HCT116 (cell line): ENCODE measurements at regions not wholly inside any gene's neighbourhood (a gene's known extent, or its start where the extent isn't known, plus 50 kb on each side); places are given as distances from the start of the nearest gene placed in this dataset.

ENCODE experiments used
- ATAC-seq: fragments of 200-7000 bp; cut with Tn5 transposase; 2 replicates; pipeline ENCODE4 v1.9.1; 2020; ENCODE audit warnings: mild to moderate bottlenecking, moderate library complexity
- BruUV-seq: library from RNA; stranded (reverse); fragments of 400-500 nt; replicated peaks from 2 replicates; lab custom pipeline; 2021; lab: Mats Ljungman, UMichigan
- CTCF ChIA-PET: fragments of 300-600 bp; sonication (Branson Sonifier 250); formaldehyde crosslinking; loops from one replicate; lab custom pipeline; 2021; ENCODE audit warnings: antibody characterized with exemption; lab: Charles Lee
- POLR2A ChIA-PET: fragments of 300-600, 350-600 bp; sonication (Branson Sonifier 250); formaldehyde crosslinking; loops from one replicate; lab custom pipeline; 2021; ENCODE audit warnings: antibody characterized with exemption; lab: Charles Lee
- RAD21 ChIA-PET, 2 experiments: fragments of 300-600 bp; sonication (Branson Sonifier 250); formaldehyde crosslinking; loops; one replicate each; lab custom pipeline; 2023; ENCODE audit warnings: low total read pairs in 2 of 2; ENCODE audit not compliant: uncharacterized antibody in 2 of 2, unreplicated experiment in 2 of 2, low non-redundant PET in 1 of 2; lab: Charles Lee
- DNase-seq: peaks from one replicate; pipeline ENCODE4 v3.0.0-alpha.2; 2010; ENCODE audit warnings: low read depth, low spot score
- H2AFZ ChIP-seq: fragments of 200-600 bp; shearing (Covaris generic), sonication (generic); 2 replicates; pipeline ENCODE4 v1.6.1; 2017; ENCODE audit warnings: low read depth, mixed run types, mixed read lengths, antibody characterized with exemption, low read length; ENCODE audit not compliant: poor library complexity, severe bottlenecking
- H3K27ac ChIP-seq: 2 replicates; pipeline ENCODE4 v1.5.1; 2012; ENCODE audit warnings: low read depth, low read length
- H3K27me3 ChIP-seq: fragments of 200-600 bp; sonication (generic); 2 replicates; pipeline ENCODE4 v1.6.1; 2016; ENCODE audit warnings: mixed run types, low read length, mixed read lengths; ENCODE audit not compliant: insufficient read depth
- H3K36me3 ChIP-seq, 2 experiments: fragments of 200-500 bp in 1 of 2; fragments of 200-600 bp in 1 of 2; sonication (Bioruptor generic) in 1 of 2; sonication (generic) in 1 of 2; 2 replicates each; pipeline versions ENCODE4 v1.5.1 to v1.6.1; 2014 to 2016; ENCODE audit warnings: low read length in 2 of 2, inconsistent platforms in 1 of 2, mixed read lengths in 1 of 2, mixed run types in 1 of 2; ENCODE audit not compliant: insufficient read depth in 2 of 2, control insufficient read depth in 1 of 2
- H3K4me1 ChIP-seq, 2 experiments: fragments of 200-600 bp in 1 of 2; sonication (generic) in 1 of 2; 2 replicates each; pipeline versions ENCODE4 v1.5.1 to v1.6.1; 2012 to 2017; ENCODE audit warnings: low read length in 2 of 2, inconsistent platforms in 1 of 2, mild to moderate bottlenecking in 1 of 2, mixed read lengths in 1 of 2, mixed run types in 1 of 2, moderate library complexity in 1 of 2; ENCODE audit not compliant: insufficient read depth in 2 of 2, control insufficient read depth in 1 of 2
- H3K4me2 ChIP-seq: fragments of 200-600 bp; sonication (generic); 2 replicates; pipeline ENCODE4 v1.6.1; 2017; ENCODE audit warnings: mixed run types, low read length, mixed read lengths
- H3K4me3 ChIP-seq, 2 experiments: fragments of 200-600 bp in 1 of 2; sonication (generic) in 1 of 2; replicated peaks in 1 of 2; 2 replicates each; pipeline ENCODE4 v1.5.1; 2011 to 2016; ENCODE audit warnings: low read length in 2 of 2, control low read depth in 1 of 2, low read depth in 1 of 2, mild to moderate bottlenecking in 1 of 2, mixed read lengths in 1 of 2, mixed run types in 1 of 2
- H3K79me2 ChIP-seq: fragments of 200-600 bp; sonication (generic); 2 replicates; pipeline ENCODE4 v1.6.1; 2017; ENCODE audit warnings: mild to moderate bottlenecking, mixed run types, low read length, moderate library complexity, mixed read lengths; ENCODE audit not compliant: insufficient read depth
- H3K9ac ChIP-seq: fragments of 200-600 bp; sonication (generic); 2 replicates; pipeline ENCODE4 v1.6.1; 2016; ENCODE audit warnings: low read length, mixed read lengths
- H3K9me2 ChIP-seq: fragments of 200-600 bp; sonication (generic), shearing (Covaris generic); 2 replicates; pipeline ENCODE4 v1.6.1; 2017; ENCODE audit warnings: mixed run types, mild to moderate bottlenecking, moderate library complexity; ENCODE audit not compliant: insufficient read depth
- H3K9me3 ChIP-seq, 2 experiments: fragments of 200-500 bp in 1 of 2; fragments of 200-600 bp in 1 of 2; sonication (Bioruptor generic) in 1 of 2; sonication (generic) in 1 of 2; 2 replicates each; pipeline ENCODE4 v1.6.1; 2014 to 2017; ENCODE audit warnings: low read length in 2 of 2, mixed read lengths in 2 of 2, inconsistent platforms in 1 of 2, low read depth in 1 of 2, mild to moderate bottlenecking in 1 of 2, mixed run types in 1 of 2, moderate library complexity in 1 of 2; ENCODE audit not compliant: control insufficient read depth in 1 of 2, insufficient read depth in 1 of 2
- H4K20me1 ChIP-seq: fragments of 200-600 bp; sonication (generic), shearing (Covaris generic); 2 replicates; pipeline ENCODE4 v1.6.1; 2017; ENCODE audit warnings: mixed run types, mild to moderate bottlenecking, moderate library complexity; ENCODE audit not compliant: insufficient read depth
- CEBPB ChIP-seq: IDR thresholded peaks from 2 replicates; pipeline ENCODE4 v1.6.1; 2012; ENCODE audit warnings: low read depth
- ELF1 ChIP-seq: IDR thresholded peaks from 2 replicates; pipeline ENCODE4 v1.6.1; 2012; ENCODE audit warnings: low read depth, borderline replicate concordance
- FOSL1 ChIP-seq: IDR thresholded peaks from 2 replicates; pipeline ENCODE4 v1.6.1; 2012; ENCODE audit warnings: low read depth
- POLR2A ChIP-seq: IDR thresholded peaks from 2 replicates; pipeline ENCODE4 v1.7.0; 2011; ENCODE audit warnings: borderline replicate concordance; ENCODE audit not compliant: insufficient read depth, insufficient read length; ENCODE audit errors: extremely low read depth
- RAD21 ChIP-seq: IDR thresholded peaks from 2 replicates; pipeline ENCODE4 v1.6.1; 2012; ENCODE audit warnings: low read depth, mild to moderate bottlenecking
- REST ChIP-seq: IDR thresholded peaks from 2 replicates; pipeline ENCODE4 v1.6.1; 2012; ENCODE audit warnings: low read depth
- SIN3A ChIP-seq: IDR thresholded peaks from 2 replicates; pipeline ENCODE4 v1.6.1; 2012; ENCODE audit warnings: low read depth
- SP1 ChIP-seq: IDR thresholded peaks from 2 replicates; pipeline ENCODE4 v1.6.1; 2012; ENCODE audit warnings: low read depth
- YY1 ChIP-seq: IDR thresholded peaks from 2 replicates; pipeline ENCODE4 v1.6.1; 2011; ENCODE audit warnings: low read length, low read depth, moderate library complexity, mild to moderate bottlenecking; ENCODE audit not compliant: insufficient replicate concordance; ENCODE audit errors: extremely low read depth
- ZBTB33 ChIP-seq: IDR thresholded peaks from 2 replicates; pipeline ENCODE4 v1.6.1; 2011; ENCODE audit warnings: mild to moderate bottlenecking, low read length, moderate library complexity; ENCODE audit not compliant: insufficient replicate concordance; ENCODE audit errors: extremely low read depth
- ZFX ChIP-seq: fragments of 450-650 bp; IDR thresholded peaks from 2 replicates; pipeline ENCODE4 v1.6.1; 2017
- intact Hi-C: fragments of 100-400 bp; cut with micrococcal nuclease; formaldehyde crosslinking; loops from 2 replicates; pipeline ENCODE4 v1.10.0; 2022

- CTCF ChIA-PET, result interaction anchor here (0.5 kb wide), 1 partner anchor 154 kb away, joined by 3 read pairs; no protein-coding TSS in a partner anchor
Measured at GRCh38 chr21:41624674-41625310, 116.8 kb upstream of the TMPRSS2 start.

More at GRCh38 chr21:41624674-41625310, 116.8 kb upstream of the TMPRSS2 start:
- peaks cover 18% of the 10 kb centered on the region for H3K27me3 ChIP-seq
- ATAC-seq (no peak), DNase-seq (no peak)
- BruUV-seq, result no TSS peak
- no peak overlapping the region for H2AFZ ChIP-seq
- no peaks in the 10 kb centered on the region for H3K36me3 ChIP-seq
- H3K4me3 ChIP-seq, result no peak overlapping the region
- TF ChIP-seq REST (no peak), ZFX (no peak), YY1 (no peak), ELF1 (no peak), FOSL1 (no peak), SP1 (no peak), POLR2A (no peak), CEBPB (no peak), RAD21 (no peak), SIN3A (no peak), ZBTB33 (no peak)
- intact Hi-C loops, result no loop called here
- no peaks in the 10 kb centered on the region for H3K79me2 ChIP-seq
- no peaks in the 10 kb centered on the region for H4K20me1 ChIP-seq
- no peak overlapping the region for H3K9ac ChIP-seq
- ChIA-PET POLR2A (no interaction called here), RAD21 (no interaction called here)
- H3K9me2 ChIP-seq, result no peaks in the 10 kb centered on the region
- H3K27ac ChIP-seq, result no peak overlapping the region
- H3K9me3 ChIP-seq, result peaks cover 0 to 5% of the 10 kb centered on the region in 2 experiments; a peak in 1 of 4 replicates
- no peak overlapping the region for H3K4me2 ChIP-seq
- peaks cover 3% of the 10 kb centered on the region in 2 experiments for H3K4me1 ChIP-seq
